AG20443 (cell line): ENCODE measurements at regions not wholly inside any gene's neighbourhood (a gene's known extent, or its start where the extent isn't known, plus 50 kb on each side); places are given as distances from the start of the nearest gene placed in this dataset.
"Not testable (repeated sequence)": the region's sequence is repeated elsewhere in the genome, so short reads cannot be mapped to it uniquely, and the experiment has no call there.

Source experiments
- DNase-seq: peaks from one replicate; pipeline ENCODE4 v3.0.0; 2012; ENCODE audit warnings: low spot score, mixed read lengths

- no peak for DNase-seq
These were observed 544.0 kb upstream of the ADGRL3 start for GRCh38 chr4:60656171-60656570.

GRCh38 chr4:60657041-60657440, 543.1 kb upstream of the ADGRL3 start:
- DNase-seq: no peak

GRCh38 chr4:60657807-60658206, 542.3 kb upstream of the ADGRL3 start:
- no peak for DNase-seq

- DNase-seq: no peak
These were observed 536.4 kb upstream of the ADGRL3 start for GRCh38 chr4:60663769-60664168.

- DNase-seq: peak; percentile 28
These were observed 517.2 kb upstream of the ADGRL3 start for GRCh38 chr4:60682901-60683300.

GRCh38 chr4:60683357-60683756, 516.8 kb upstream of the ADGRL3 start:
- peak; percentile 70 for DNase-seq

- peak; percentile 66 for DNase-seq
These were observed 516.2 kb upstream of the ADGRL3 start for GRCh38 chr4:60683973-60684372.

- not testable (repeated sequence) for DNase-seq
These were observed 504.1 kb upstream of the ADGRL3 start for GRCh38 chr4:60696062-60696461.

- DNase-seq: no peak
These were observed 491.1 kb upstream of the ADGRL3 start for GRCh38 chr4:60709061-60709460.

- no peak for DNase-seq
These were observed 481.3 kb upstream of the ADGRL3 start for GRCh38 chr4:60718874-60719273.

- DNase-seq: no peak
These were observed 478.4 kb upstream of the ADGRL3 start for GRCh38 chr4:60721685-60722084.

GRCh38 chr4:60723796-60724195, 476.3 kb upstream of the ADGRL3 start:
- DNase-seq: no peak

GRCh38 chr4:60724623-60725022, 475.5 kb upstream of the ADGRL3 start:
- DNase-seq: peak; percentile 80

- DNase-seq: no peak
These were observed 473.3 kb upstream of the ADGRL3 start for GRCh38 chr4:60726779-60727178.

- no peak for DNase-seq
These were observed 470.9 kb upstream of the ADGRL3 start for GRCh38 chr4:60729194-60729593.

- not testable (repeated sequence) for DNase-seq
These were observed 470.4 kb upstream of the ADGRL3 start for GRCh38 chr4:60729764-60730163.

GRCh38 chr4:60737858-60738257, 462.3 kb upstream of the ADGRL3 start:
- peak; percentile 30 for DNase-seq

- no peak for DNase-seq
These were observed 456.5 kb upstream of the ADGRL3 start for GRCh38 chr4:60743654-60744053.

GRCh38 chr4:60744767-60745166, 455.4 kb upstream of the ADGRL3 start:
- no peak for DNase-seq

GRCh38 chr4:60745800-60746571, 454.1 kb upstream of the ADGRL3 start:
- no peak for DNase-seq

GRCh38 chr4:60750962-60751361, 449.2 kb upstream of the ADGRL3 start:
- no peak for DNase-seq

- DNase-seq: no peak
These were observed 442.0 kb upstream of the ADGRL3 start for GRCh38 chr4:60757986-60758680.

GRCh38 chr4:60759518-60760245, 440.4 kb upstream of the ADGRL3 start:
- DNase-seq: no peak
